Activated effector memory CD4-positive, alpha-beta T cell treated with anti-CD3 and anti-CD28 coated beads, Interleukin-2, amount 50 U/mL, for 16 hours (primary cell): ENCODE measurements at regions not wholly inside any gene's neighbourhood (a gene's known extent, or its start where the extent isn't known, plus 50 kb on each side); places are given as distances from the start of the nearest gene placed in this dataset.
"Not testable (repeated sequence)": the region's sequence is repeated elsewhere in the genome, so short reads cannot be mapped to it uniquely, and the experiment has no call there.

Experiments used
- DNase-seq: peaks from one replicate; pipeline ENCODE4 v3.0.0-alpha.2; 2020

GRCh38 chr13:18948012-18948663 is 233.5 kb downstream of the TUBA3C start:
- DNase-seq: no peak

GRCh38 chr13:18947376-18947977 is 234.1 kb downstream of the TUBA3C start:
- DNase-seq: no peak

GRCh38 chr13:18946738-18947137 is 234.9 kb downstream of the TUBA3C start:
- DNase-seq: no peak

GRCh38 chr13:18944501-18945068 is 237.0 kb downstream of the TUBA3C start:
- no peak for DNase-seq

- DNase-seq: peak; percentile 59
Measured at GRCh38 chr13:18943721-18944391, 237.8 kb downstream of the TUBA3C start.

GRCh38 chr13:18943273-18943672 is 238.4 kb downstream of the TUBA3C start:
- DNase-seq: peak; percentile 53

GRCh38 chr13:18936104-18936503 is 245.5 kb downstream of the TUBA3C start:
- no peak for DNase-seq

GRCh38 chr13:18921063-18921462 is 260.6 kb downstream of the TUBA3C start:
- DNase-seq: no peak

- DNase-seq: not testable (repeated sequence)
Measured at GRCh38 chr13:18905096-18905495, 276.5 kb downstream of the TUBA3C start.

- not testable (repeated sequence) for DNase-seq
Measured at GRCh38 chr13:18895411-18895810, 286.2 kb downstream of the TUBA3C start.

- not testable (repeated sequence) for DNase-seq
Measured at GRCh38 chr13:18891242-18891641, 290.4 kb downstream of the TUBA3C start.

- DNase-seq: not testable (repeated sequence)
Measured at GRCh38 chr13:18874875-18875789, 306.5 kb downstream of the TUBA3C start.

- DNase-seq: not testable (repeated sequence)
Measured at GRCh38 chr13:18870557-18870956, 311.1 kb downstream of the TUBA3C start.

- not testable (repeated sequence) for DNase-seq
Measured at GRCh38 chr13:18869365-18869764, 312.3 kb downstream of the TUBA3C start.

GRCh38 chr13:18837986-18838629 is 343.5 kb downstream of the TUBA3C start:
- DNase-seq: not testable (repeated sequence)

- not testable (repeated sequence) for DNase-seq
Measured at GRCh38 chr13:18837179-18837745, 344.4 kb downstream of the TUBA3C start.

- peak; percentile 57 for DNase-seq
Measured at GRCh38 chr13:18836371-18837178, 345.0 kb downstream of the TUBA3C start.

GRCh38 chr13:18835754-18836153 is 345.9 kb downstream of the TUBA3C start:
- DNase-seq: not testable (repeated sequence)

GRCh38 chr13:18824678-18825077 is 356.9 kb downstream of the TUBA3C start:
- not testable (repeated sequence) for DNase-seq
